RWPE2 (cell line): ENCODE measurements at regions not wholly inside any gene's neighbourhood (a gene's known extent, or its start where the extent isn't known, plus 50 kb on each side); places are given as distances from the start of the nearest gene placed in this dataset.
"Not testable (repeated sequence)": the region's sequence is repeated elsewhere in the genome, so short reads cannot be mapped to it uniquely, and the experiment has no call there.

Source experiments
- ATAC-seq: fragments of 200-7000 bp; cut with Tn5 transposase; 3 replicates; pipeline ENCODE4 v1.9.1; 2021; ENCODE audit warnings: low read depth
- DNase-seq: peaks from one replicate; pipeline ENCODE4 v3.0.0-alpha.2; 2020; ENCODE audit warnings: low spot score
- H3K27ac ChIP-seq: fragments of 450-650 bp; 2 replicates; pipeline ENCODE4 v1.5.1; 2017; ENCODE audit warnings: mild to moderate bottlenecking; ENCODE audit not compliant: poor library complexity, severe bottlenecking
- H3K27me3 ChIP-seq: fragments of 250-450 bp; sonication (Bioruptor Pico); 2 replicates; pipeline ENCODE4 v1.5.1; 2021; ENCODE audit warnings: mild to moderate bottlenecking, moderate library complexity; ENCODE audit not compliant: insufficient read depth, poor library complexity, severe bottlenecking
- H3K36me3 ChIP-seq: fragments of 250-450 bp; sonication (Bioruptor Pico); 2 replicates; pipeline ENCODE4 v1.5.1; 2020; ENCODE audit warnings: low read depth, mild to moderate bottlenecking, moderate library complexity
- H3K4me1 ChIP-seq: fragments of 250-450 bp; sonication (Bioruptor Pico); 2 replicates; pipeline ENCODE4 v1.5.1; 2021; ENCODE audit warnings: mild to moderate bottlenecking, moderate library complexity; ENCODE audit not compliant: insufficient read depth, poor library complexity, severe bottlenecking
- H3K4me3 ChIP-seq: fragments of 250-450 bp; sonication (Bioruptor Pico); 2 replicates; pipeline ENCODE4 v1.5.1; 2021; ENCODE audit warnings: mild to moderate bottlenecking, moderate library complexity; ENCODE audit not compliant: severe bottlenecking
- H3K9me3 ChIP-seq: fragments of 250-450 bp; sonication (Bioruptor Pico); 2 replicates; pipeline ENCODE4 v1.5.1; 2021; ENCODE audit warnings: mild to moderate bottlenecking, moderate library complexity; ENCODE audit not compliant: severe bottlenecking
- CTCF ChIP-seq: fragments of 450-650 bp; IDR thresholded peaks from one replicate; pipeline ENCODE4 v1.5.1; 2017; ENCODE audit warnings: mild to moderate bottlenecking, moderate library complexity; ENCODE audit not compliant: poor library complexity, severe bottlenecking

- Histone ChIP-seq H3K4me3 (no peak overlapping the region), H3K36me3 (no peaks in the 10 kb centered on the region), H3K27me3 (no peaks in the 10 kb centered on the region), H3K4me1 (no peaks in the 10 kb centered on the region), H3K9me3 (no peaks in the 10 kb centered on the region), H3K27ac (no peak overlapping the region)
- TF ChIP-seq CTCF, result no peak
- DNase-seq, result no peak
- ATAC-seq, result no peak
Observed at GRCh38 chr2:52608030-52608429, 1159.6 kb upstream of the CHAC2 start.

DNA sequence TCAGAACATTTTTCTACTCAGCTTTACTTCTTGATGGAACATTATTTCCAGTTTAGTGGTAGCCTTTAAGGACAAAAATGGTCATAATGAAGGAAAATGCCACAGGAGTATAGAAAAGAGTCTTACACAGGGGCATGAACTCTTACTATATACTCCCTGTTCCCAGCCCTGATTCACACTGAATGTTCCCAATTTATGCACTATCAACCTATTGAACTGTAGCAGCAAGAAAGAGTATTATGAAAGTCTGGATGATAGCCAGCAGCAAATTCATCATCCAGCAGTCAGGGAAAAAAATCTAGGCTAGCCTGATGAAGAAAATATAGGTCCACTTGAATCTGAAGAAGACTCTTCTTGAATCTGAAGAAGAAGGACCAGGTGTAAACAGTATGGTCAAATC, 1170.3 kb upstream of the CHAC2 start:
- H3K4me3 ChIP-seq, result no peak overlapping the region
- DNase-seq (no peak), ATAC-seq (no peak)
- H3K9me3 ChIP-seq, result no peaks in the 10 kb centered on the region
- no peak overlapping the region for H3K27ac ChIP-seq
- TF ChIP-seq CTCF, result no peak
- no peaks in the 10 kb centered on the region for H3K4me1 ChIP-seq
- H3K27me3 ChIP-seq, result no peaks in the 10 kb centered on the region
- H3K36me3 ChIP-seq, result no peaks in the 10 kb centered on the region

DNA sequence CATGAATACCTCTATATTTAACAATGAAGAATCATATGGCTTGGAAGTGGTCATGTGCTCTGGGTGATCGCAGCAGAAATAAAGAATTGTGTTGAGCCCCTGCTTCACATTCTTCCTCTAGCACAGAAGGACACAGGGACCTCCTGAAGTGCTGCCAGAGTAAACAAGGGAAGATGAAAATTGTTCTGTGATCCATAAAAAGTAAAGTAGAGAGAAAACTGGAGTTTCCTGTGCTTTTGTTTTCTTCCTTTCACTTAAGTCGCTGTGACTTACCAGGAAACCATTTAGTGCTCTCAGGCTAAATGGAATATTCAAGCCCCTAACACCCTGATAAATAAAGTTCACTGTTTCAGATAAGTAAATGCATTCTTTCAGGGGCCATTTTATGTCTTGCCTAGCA, 1173.6 kb upstream of the CHAC2 start:
- no peak for ATAC-seq

DNA sequence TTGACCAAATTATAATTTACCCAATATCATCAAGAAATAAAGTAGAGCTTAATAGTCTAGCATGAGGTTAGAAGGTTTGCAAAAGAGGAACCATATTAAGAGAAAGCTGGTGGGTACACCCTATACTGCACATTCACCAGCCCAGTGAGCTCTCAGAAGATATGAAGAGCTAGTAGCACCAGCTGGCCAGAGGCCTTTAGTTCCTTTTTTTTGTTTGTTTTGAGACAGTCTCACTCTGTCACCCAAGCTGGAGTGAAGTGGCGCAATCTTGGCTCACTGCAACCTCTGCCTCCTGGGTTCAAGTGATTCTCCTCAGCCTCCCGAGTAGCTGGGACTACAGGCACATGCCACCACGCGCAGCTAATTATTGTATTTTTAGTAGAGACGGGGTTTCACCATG, 1183.5 kb upstream of the CHAC2 start:
- not testable (repeated sequence) for H3K27me3 ChIP-seq, DNase-seq, H3K36me3 ChIP-seq, ATAC-seq, H3K27ac ChIP-seq, H3K9me3 ChIP-seq, H3K4me1 ChIP-seq, H3K4me3 ChIP-seq

More for the DNA sequence above, 1173.6 kb upstream of the CHAC2 start:
- Histone ChIP-seq H3K9me3 (no peaks in the 10 kb centered on the region), H3K27me3 (no peaks in the 10 kb centered on the region), H3K27ac (no peak overlapping the region), H3K4me1 (no peaks in the 10 kb centered on the region), H3K4me3 (no peak overlapping the region), H3K36me3 (no peaks in the 10 kb centered on the region)
- TF ChIP-seq CTCF, result no peak
- no peak for DNase-seq

- H3K27ac ChIP-seq, result no peak overlapping the region
- peaks cover 1% of the 10 kb centered on the region for H3K9me3 ChIP-seq
- H3K4me3 ChIP-seq, result no peak overlapping the region
- DNase-seq (no peak), ATAC-seq (no peak)
- no peaks in the 10 kb centered on the region for H3K36me3 ChIP-seq
- TF ChIP-seq CTCF, result no peak
- H3K4me1 ChIP-seq, result no peaks in the 10 kb centered on the region
- H3K27me3 ChIP-seq, result no peaks in the 10 kb centered on the region
Observed at GRCh38 chr2:52572469-52572894, 1195.1 kb upstream of the CHAC2 start.
